IMR-90 (cell line): ENCODE measurements at regions not wholly inside any gene's neighbourhood (a gene's known extent, or its start where the extent isn't known, plus 50 kb on each side); places are given as distances from the start of the nearest gene placed in this dataset.

Experiments
- ATAC-seq: fragments of 200-7000 bp; cut with Tn5 transposase; 2 replicates; pipeline ENCODE4 v1.9.1; 2020; ENCODE audit warnings: low read depth, mild to moderate bottlenecking, moderate library complexity
- BruUV-seq: library from RNA; stranded (reverse); fragments of 400-500 nt; replicated peaks from 2 replicates; lab custom pipeline; 2021; lab: Mats Ljungman, UMichigan
- CTCF ChIA-PET: fragments of 300-600 bp; formaldehyde crosslinking; extraction: SDS; loops from one replicate; lab custom pipeline; 2021; ENCODE audit warnings: antibody characterized with exemption; lab: Yijun Ruan, JAX
- POLR2A ChIA-PET: fragments of 300-600 bp; sonication (Branson Sonifier 250); formaldehyde crosslinking; loops from one replicate; lab custom pipeline; 2022; ENCODE audit warnings: antibody characterized with exemption; ENCODE audit not compliant: unreplicated experiment; lab: Charles Lee
- DNase-seq: peaks from one replicate; pipeline ENCODE4 v3.0.0; 2013
- H2AFZ ChIP-seq: replicated peaks from 2 replicates; pipeline ENCODE3; 2013; ENCODE audit warnings: low read length, mild to moderate bottlenecking; ENCODE audit not compliant: poor library complexity
- H2AK5ac ChIP-seq: 2 replicates; pipeline ENCODE4 v1.6.1; 2013; ENCODE audit warnings: low read depth, low read length, inconsistent platforms
- H2AK9ac ChIP-seq: replicated peaks from 2 replicates; pipeline ENCODE3; 2013; ENCODE audit warnings: mild to moderate bottlenecking, low read depth, low read length, moderate library complexity; ENCODE audit not compliant: poor library complexity
- H2BK120ac ChIP-seq: 2 replicates; pipeline ENCODE4 v1.6.1; 2013; ENCODE audit warnings: low read depth, low read length, inconsistent platforms
- H2BK15ac ChIP-seq: 3 replicates; pipeline ENCODE4 v1.6.1; 2013; ENCODE audit warnings: low read depth, low read length, inconsistent platforms
- H2BK20ac ChIP-seq: 2 replicates; pipeline ENCODE4 v1.6.1; 2013; ENCODE audit warnings: low read depth, mild to moderate bottlenecking, inconsistent platforms, low read length, moderate library complexity
- H2BK5ac ChIP-seq: 2 replicates; pipeline ENCODE4 v1.6.1; 2013; ENCODE audit warnings: mild to moderate bottlenecking, low read depth, low read length, inconsistent platforms; ENCODE audit not compliant: poor library complexity, severe bottlenecking
- H3K14ac ChIP-seq: replicated peaks from 2 replicates; pipeline ENCODE4 v1.6.1; 2013; ENCODE audit warnings: low read depth, low read length, inconsistent platforms
- H3K18ac ChIP-seq: 2 replicates; pipeline ENCODE4 v1.6.1; 2013; ENCODE audit warnings: low read depth, low read length, control low read depth
- H3K23ac ChIP-seq: 2 replicates; pipeline ENCODE4 v1.6.1; 2013; ENCODE audit warnings: low read depth, low read length, inconsistent platforms
- H3K27ac ChIP-seq: 2 replicates; pipeline ENCODE4 v1.5.1; 2013; ENCODE audit warnings: mild to moderate bottlenecking, control low read depth, low read length; ENCODE audit not compliant: insufficient read depth
- H3K27me3 ChIP-seq: 2 replicates; pipeline ENCODE4 v1.6.1; 2013; ENCODE audit warnings: low read length; ENCODE audit not compliant: control insufficient read depth, insufficient read depth
- H3K36me3 ChIP-seq: 2 replicates; pipeline ENCODE4 v1.6.1; 2013; ENCODE audit warnings: low read length, mixed read lengths; ENCODE audit not compliant: control insufficient read depth, insufficient read depth
- H3K4ac ChIP-seq: 2 replicates; pipeline ENCODE4 v1.6.1; 2013; ENCODE audit warnings: low read depth, low read length, inconsistent platforms
- H3K4me1 ChIP-seq: 2 replicates; pipeline ENCODE4 v1.6.1; 2013; ENCODE audit warnings: low read length, mixed read lengths; ENCODE audit not compliant: control insufficient read depth, insufficient read depth
- H3K4me2 ChIP-seq: 2 replicates; pipeline ENCODE4 v1.6.1; 2013; ENCODE audit warnings: low read depth, mild to moderate bottlenecking, control low read depth, low read length, moderate library complexity
- H3K4me3 ChIP-seq: 2 replicates; pipeline ENCODE4 v1.5.1; 2013; ENCODE audit warnings: low read depth, mild to moderate bottlenecking, control low read depth, low read length, moderate library complexity; ENCODE audit not compliant: insufficient read depth
- H3K56ac ChIP-seq: 2 replicates; pipeline ENCODE4 v1.6.1; 2013; ENCODE audit warnings: low read length, inconsistent platforms; ENCODE audit not compliant: insufficient read depth; ENCODE audit errors: extremely low read depth
- H3K79me1 ChIP-seq, 2 experiments: 2 replicates each; pipeline ENCODE4 v1.6.1; 2013; ENCODE audit warnings: low read length in 2 of 2, inconsistent platforms in 1 of 2, low read depth in 1 of 2
- H3K9ac ChIP-seq: 2 replicates; pipeline ENCODE4 v1.6.1; 2013; ENCODE audit warnings: low read depth, low read length, control low read depth
- H3K9me1 ChIP-seq: 2 replicates; pipeline ENCODE4 v1.6.1; 2013; ENCODE audit warnings: low read length, inconsistent platforms; ENCODE audit not compliant: insufficient read depth
- H3K9me3 ChIP-seq: 2 replicates; pipeline ENCODE4 v1.6.1; 2013; ENCODE audit warnings: low read length; ENCODE audit not compliant: control insufficient read depth, insufficient read depth
- H4K20me1 ChIP-seq: 2 replicates; pipeline ENCODE4 v1.6.1; 2013; ENCODE audit warnings: low read length, inconsistent platforms; ENCODE audit not compliant: insufficient read depth
- H4K5ac ChIP-seq: 2 replicates; pipeline ENCODE4 v1.6.1; 2013; ENCODE audit warnings: mild to moderate bottlenecking, low read depth, low read length, control low read depth
- H4K8ac ChIP-seq, 2 experiments: 2 replicates each; pipeline ENCODE4 v1.6.1; 2013; ENCODE audit warnings: low read depth in 2 of 2, low read length in 2 of 2, control low read depth in 1 of 2, inconsistent platforms in 1 of 2
- H4K91ac ChIP-seq: 2 replicates; pipeline ENCODE4 v1.6.1; 2013; ENCODE audit warnings: low read depth, low read length, inconsistent platforms; ENCODE audit not compliant: insufficient read depth
- BHLHE40 ChIP-seq: fragments of 150-350 bp; IDR thresholded peaks from 2 replicates; pipeline ENCODE4 v1.6.1; 2016; ENCODE audit warnings: mild to moderate bottlenecking, low read depth, low read length
- CEBPB ChIP-seq: IDR thresholded peaks from 2 replicates; pipeline ENCODE4 v1.6.1; 2012; ENCODE audit warnings: low read depth, low read length, improper control_type of control experiment
- CHD1 ChIP-seq: IDR thresholded peaks from 2 replicates; pipeline ENCODE4 v1.6.1; 2012; ENCODE audit warnings: low read depth, low read length, improper control_type of control experiment
- ELK1 ChIP-seq: fragments of 150-350 bp; IDR thresholded peaks from 2 replicates; pipeline ENCODE4 v1.6.1; 2016; ENCODE audit warnings: low read depth, mild to moderate bottlenecking, low read length, moderate library complexity, borderline replicate concordance
- FOS ChIP-seq: fragments of 150-350 bp; IDR thresholded peaks from 2 replicates; pipeline ENCODE4 v1.6.1; 2016; ENCODE audit warnings: low read depth, low read length
- MAFK ChIP-seq: IDR thresholded peaks from 2 replicates; pipeline ENCODE4 v1.6.1; 2012; ENCODE audit warnings: low read depth, low read length, improper control_type of control experiment
- MAZ ChIP-seq: IDR thresholded peaks from 2 replicates; pipeline ENCODE4 v1.6.1; 2012; ENCODE audit warnings: low read depth, mild to moderate bottlenecking, low read length, improper control_type of control experiment, moderate library complexity, borderline replicate concordance
- MXI1 ChIP-seq: IDR thresholded peaks from 2 replicates; pipeline ENCODE4 v1.6.1; 2012; ENCODE audit warnings: low read depth, mild to moderate bottlenecking, low read length, moderate library complexity, borderline replicate concordance
- NFE2L2 ChIP-seq: fragments of 150-350 bp; IDR thresholded peaks from 2 replicates; pipeline ENCODE4 v1.6.1; 2016; ENCODE audit warnings: low read depth, mild to moderate bottlenecking, low read length
- POLR2A ChIP-seq: IDR thresholded peaks from 2 replicates; pipeline ENCODE4 v1.6.1; 2012; ENCODE audit warnings: mild to moderate bottlenecking, low read depth, low read length
- RAD21 ChIP-seq: IDR thresholded peaks from 2 replicates; pipeline ENCODE4 v1.6.1; 2012; ENCODE audit warnings: low read length, improper control_type of control experiment
- RCOR1 ChIP-seq: IDR thresholded peaks from 2 replicates; pipeline ENCODE4 v1.6.1; 2012; ENCODE audit warnings: mild to moderate bottlenecking, low read length, improper control_type of control experiment; ENCODE audit not compliant: insufficient replicate concordance
- RFX5 ChIP-seq: IDR thresholded peaks from 2 replicates; pipeline ENCODE4 v1.8.0; 2012; ENCODE audit warnings: low read depth, mild to moderate bottlenecking, low read length, moderate library complexity
- SMC3 ChIP-seq: fragments of 150-350 bp; IDR thresholded peaks from 2 replicates; pipeline ENCODE4 v1.6.1; 2016; ENCODE audit warnings: low read depth, mild to moderate bottlenecking, antibody characterized with exemption, low read length, moderate library complexity
- WGBS, 2 experiments: methylation state at CpG; one replicate each; pipeline versions ENCODE4 v1.1.5 to v1.1.7; 2013; ENCODE audit warnings: missing lambda C conversion rate in 2 of 2; ENCODE audit not compliant: insufficient read length in 1 of 2; ENCODE audit errors: extremely low coverage in 2 of 2; 5-methylcytosine and 5-hydroxymethylcytosine counted together
- dilution Hi-C: fragments of 300-500 bp; cut with HindIII; formaldehyde crosslinking; loops from one replicate; pipeline ENCODE4 v1.14.3; 2018; ENCODE audit warnings: low sequenced_read_pairs; ENCODE audit not compliant: unreplicated experiment
- in situ Hi-C: fragments of 300-500 bp; cut with MboI; formaldehyde crosslinking; loops from 3 replicates; pipeline ENCODE4 v1.14.3; 2019; ENCODE audit warnings: low sequenced_read_pairs, inconsistent platforms, mixed read lengths
- intact Hi-C: fragments of 100-400 bp; cut with micrococcal nuclease; formaldehyde crosslinking; loops from 2 replicates; pipeline ENCODE4 v1.10.0; 2022
- TF ChIP-seq, protein P1 (sequence below): fragments of 150-350 bp; IDR thresholded peaks from 2 replicates; pipeline ENCODE4 v1.6.1; 2017; ENCODE audit warnings: mild to moderate bottlenecking, antibody characterized with exemption, low read length, low read depth
- TF ChIP-seq, protein P2 (sequence below): conservative IDR thresholded peaks from 2 replicates; pipeline ENCODE4 v1.5.1; 2012; ENCODE audit warnings: mild to moderate bottlenecking, low read depth, low read length, improper control_type of control experiment

DNA sequence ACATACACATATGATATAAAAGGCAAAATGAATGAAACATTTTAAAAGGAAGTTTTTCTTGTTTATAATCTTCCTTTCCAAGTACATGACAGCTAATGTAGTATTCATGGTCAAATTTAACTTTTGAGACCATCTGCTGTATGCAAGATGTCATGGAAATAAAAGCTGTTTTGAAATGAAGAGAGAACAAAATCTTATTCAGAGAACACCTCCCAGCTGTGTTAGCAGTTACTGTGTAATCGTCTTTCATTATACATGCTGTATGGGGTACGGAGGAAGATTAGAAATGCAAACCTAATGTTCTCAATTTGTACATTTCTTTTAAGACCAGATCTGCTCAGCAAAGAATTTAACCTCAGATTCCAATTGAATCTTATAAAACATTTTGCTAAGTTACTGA lies 1182.3 kb downstream of the OTOL1 start:
- Histone ChIP-seq H3K4me3 (no peak overlapping the region), H3K27me3 (no peaks in the 10 kb centered on the region), H3K4ac (no peak overlapping the region), H3K56ac (no peak overlapping the region), H4K20me1 (no peaks in the 10 kb centered on the region), H3K27ac (no peak overlapping the region), H2BK20ac (no peak overlapping the region), H2BK5ac (no peak overlapping the region), H3K9me1 (no peaks in the 10 kb centered on the region), H4K5ac (no peak overlapping the region), H4K8ac (no peak overlapping the region), H3K9me3 (no peaks in the 10 kb centered on the region), H3K9ac (no peak overlapping the region), H3K36me3 (no peaks in the 10 kb centered on the region), H3K79me1 (no peaks in the 10 kb centered on the region), H3K23ac (no peak overlapping the region), H2AK9ac (no peak overlapping the region), H4K91ac (no peak overlapping the region), H2AK5ac (no peak overlapping the region), H3K14ac (no peak overlapping the region), H3K18ac (no peak overlapping the region), H3K4me1 (no peaks in the 10 kb centered on the region), H3K4me2 (no peak overlapping the region), H2AFZ (no peak overlapping the region), H2BK15ac (no peak overlapping the region), H2BK120ac (no peak overlapping the region)
- dilution Hi-C loops (no loop called here), in situ Hi-C loops (no loop called here), intact Hi-C loops (no loop called here)
- BruUV-seq = no TSS peak
- ATAC-seq (no peak), DNase-seq (no peak)
- POLR2A ChIA-PET = no interaction called here
- TF ChIP-seq MAZ (no peak), FOS (no peak), RFX5 (no peak), CHD1 (no peak), NFE2L2 (no peak), SMC3 (no peak), POLR2A (no peak), RAD21 (no peak), BHLHE40 (no peak), CEBPB (no peak), MXI1 (no peak), RCOR1 (no peak), ELK1 (no peak), MAFK (no peak)
- TF ChIP-seq, protein P1, sequence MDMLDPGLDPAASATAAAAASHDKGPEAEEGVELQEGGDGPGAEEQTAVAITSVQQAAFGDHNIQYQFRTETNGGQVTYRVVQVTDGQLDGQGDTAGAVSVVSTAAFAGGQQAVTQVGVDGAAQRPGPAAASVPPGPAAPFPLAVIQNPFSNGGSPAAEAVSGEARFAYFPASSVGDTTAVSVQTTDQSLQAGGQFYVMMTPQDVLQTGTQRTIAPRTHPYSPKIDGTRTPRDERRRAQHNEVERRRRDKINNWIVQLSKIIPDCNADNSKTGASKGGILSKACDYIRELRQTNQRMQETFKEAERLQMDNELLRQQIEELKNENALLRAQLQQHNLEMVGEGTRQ = no peak
- TF ChIP-seq, protein P2, sequence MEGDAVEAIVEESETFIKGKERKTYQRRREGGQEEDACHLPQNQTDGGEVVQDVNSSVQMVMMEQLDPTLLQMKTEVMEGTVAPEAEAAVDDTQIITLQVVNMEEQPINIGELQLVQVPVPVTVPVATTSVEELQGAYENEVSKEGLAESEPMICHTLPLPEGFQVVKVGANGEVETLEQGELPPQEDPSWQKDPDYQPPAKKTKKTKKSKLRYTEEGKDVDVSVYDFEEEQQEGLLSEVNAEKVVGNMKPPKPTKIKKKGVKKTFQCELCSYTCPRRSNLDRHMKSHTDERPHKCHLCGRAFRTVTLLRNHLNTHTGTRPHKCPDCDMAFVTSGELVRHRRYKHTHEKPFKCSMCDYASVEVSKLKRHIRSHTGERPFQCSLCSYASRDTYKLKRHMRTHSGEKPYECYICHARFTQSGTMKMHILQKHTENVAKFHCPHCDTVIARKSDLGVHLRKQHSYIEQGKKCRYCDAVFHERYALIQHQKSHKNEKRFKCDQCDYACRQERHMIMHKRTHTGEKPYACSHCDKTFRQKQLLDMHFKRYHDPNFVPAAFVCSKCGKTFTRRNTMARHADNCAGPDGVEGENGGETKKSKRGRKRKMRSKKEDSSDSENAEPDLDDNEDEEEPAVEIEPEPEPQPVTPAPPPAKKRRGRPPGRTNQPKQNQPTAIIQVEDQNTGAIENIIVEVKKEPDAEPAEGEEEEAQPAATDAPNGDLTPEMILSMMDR = no peak
- no CpG with 5 or more reads among the region's 2 CpGs for WGBS, 2 experiments
- CTCF ChIA-PET = no interaction called here
